CD14-positive monocyte (primary cell): ENCODE measurements at regions not wholly inside any gene's neighbourhood (a gene's known extent, or its start where the extent isn't known, plus 50 kb on each side); places are given as distances from the start of the nearest gene placed in this dataset.

ENCODE experiments used
- DNase-seq, 3 donors: peaks; one replicate each; pipeline ENCODE4 v3.0.0-alpha.2; 2011 to 2022
- H2AFZ ChIP-seq: 2 replicates; pipeline ENCODE4 v1.6.0; 2012; ENCODE audit warnings: mild to moderate bottlenecking, low read depth, low read length, inconsistent platforms; ENCODE audit not compliant: insufficient read depth, poor library complexity, severe bottlenecking
- H3K27ac ChIP-seq, 2 donors: 1 replicate in 1 of 2; 2 replicates in 1 of 2; pipeline ENCODE4 v1.5.1; 2012 to 2013; ENCODE audit warnings: low read length in 2 of 2, control low read depth in 1 of 2, inconsistent platforms in 1 of 2, low read depth in 1 of 2, mild to moderate bottlenecking in 1 of 2
- H3K27me3 ChIP-seq, 2 donors: one replicate each; pipeline versions ENCODE4 v1.6.0 to v1.6.1; 2011 to 2013; ENCODE audit warnings: low read length in 2 of 2; ENCODE audit not compliant: control insufficient read depth in 2 of 2, insufficient read depth in 2 of 2
- H3K36me3 ChIP-seq, 2 donors: replicated peaks in 1 of 2; 1 replicate in 1 of 2; 2 replicates in 1 of 2; pipeline versions ENCODE4 v1.5.1 to v1.6.1; 2012 to 2013; ENCODE audit warnings: low read length in 2 of 2, control low read depth in 1 of 2, inconsistent platforms in 1 of 2, mild to moderate bottlenecking in 1 of 2; ENCODE audit not compliant: insufficient read depth in 2 of 2, control insufficient read depth in 1 of 2
- H3K4me1 ChIP-seq, 2 donors: 1 replicate in 1 of 2; 2 replicates in 1 of 2; pipeline versions ENCODE4 v1.5.1 to v1.6.1; 2012 to 2013; ENCODE audit warnings: low read length in 2 of 2, control low read depth in 1 of 2, inconsistent platforms in 1 of 2, mild to moderate bottlenecking in 1 of 2, moderate library complexity in 1 of 2; ENCODE audit not compliant: insufficient read depth in 2 of 2, control insufficient read depth in 1 of 2
- H3K4me2 ChIP-seq: replicated peaks from 2 replicates; pipeline ENCODE3; 2012; ENCODE audit warnings: low read length, moderate library complexity, mild to moderate bottlenecking; ENCODE audit not compliant: poor library complexity, severe bottlenecking; ENCODE audit errors: extremely low read depth
- H3K4me3 ChIP-seq, 3 experiments: fragments of 200-600 bp in 1 of 3; sonication (generic) in 1 of 3; replicated peaks in 1 of 3; 1 replicate in 2 of 3; 2 replicates in 1 of 3; pipeline ENCODE4 v1.5.1; 2011 to 2013; ENCODE audit warnings: low read length in 3 of 3, mild to moderate bottlenecking in 3 of 3, control low read depth in 2 of 3, low read depth in 2 of 3, inconsistent platforms in 1 of 3, moderate library complexity in 1 of 3
- H3K79me2 ChIP-seq: 2 replicates; pipeline ENCODE4 v1.6.0; 2012; ENCODE audit warnings: mild to moderate bottlenecking, control low read depth, inconsistent platforms, low read length, moderate library complexity; ENCODE audit not compliant: insufficient read depth
- H3K9ac ChIP-seq: 2 replicates; pipeline ENCODE4 v1.6.0; 2017; ENCODE audit warnings: low read length, mild to moderate bottlenecking; ENCODE audit not compliant: insufficient read depth, poor library complexity, severe bottlenecking
- H3K9me3 ChIP-seq, 2 donors: replicated peaks in 1 of 2; 1 replicate in 1 of 2; 2 replicates in 1 of 2; pipeline versions ENCODE4 v1.5.1 to v1.6.1; 2012 to 2013; ENCODE audit warnings: low read length in 2 of 2, control low read depth in 1 of 2; ENCODE audit not compliant: control insufficient read depth in 1 of 2, insufficient read depth in 1 of 2
- H4K20me1 ChIP-seq: 2 replicates; pipeline ENCODE4 v1.6.0; 2012; ENCODE audit warnings: mild to moderate bottlenecking, low read length, control low read depth, moderate library complexity; ENCODE audit not compliant: insufficient read depth
- H3K27ac Mint-ChIP-seq, 7 donors: one replicate each; pipeline ENCODE4 v1.8.0; 2020; ENCODE audit warnings: mild to moderate bottlenecking in 7 of 7, mixed read lengths in 7 of 7, moderate library complexity in 6 of 7, inconsistent platforms in 2 of 7
- H3K27me3 Mint-ChIP-seq, 3 donors: one replicate each; pipeline ENCODE4 v1.8.0; 2021 to 2022; ENCODE audit warnings: low read depth in 3 of 3, mild to moderate bottlenecking in 3 of 3, mixed read lengths in 3 of 3, moderate library complexity in 3 of 3, inconsistent platforms in 1 of 3
- H3K36me3 Mint-ChIP-seq, 2 donors: one replicate each; pipeline ENCODE4 v1.8.0; 2020; ENCODE audit warnings: mixed read lengths in 2 of 2, inconsistent platforms in 1 of 2, mild to moderate bottlenecking in 1 of 2
- H3K4me1 Mint-ChIP-seq: one replicate; pipeline ENCODE4 v1.8.0; 2020; ENCODE audit warnings: mild to moderate bottlenecking, mixed read lengths
- H3K4me3 Mint-ChIP-seq, 2 donors: one replicate each; pipeline ENCODE4 v1.8.0; 2020; ENCODE audit warnings: mild to moderate bottlenecking in 2 of 2, mixed read lengths in 2 of 2, moderate library complexity in 1 of 2
- H3K9me3 Mint-ChIP-seq, 7 donors: one replicate each; pipeline ENCODE4 v1.8.0; 2020 to 2022; ENCODE audit warnings: mixed read lengths in 7 of 7, mild to moderate bottlenecking in 6 of 7, moderate library complexity in 6 of 7, inconsistent platforms in 2 of 7
- CTCF ChIP-seq: fragments of 200-600 bp; IDR thresholded peaks from one replicate; pipeline ENCODE4 v1.8.0; 2022; ENCODE audit warnings: antibody characterized with exemption, mild to moderate bottlenecking
- WGBS: methylation state at CpG from one replicate; pipeline ENCODE4 v1.1.5; 2013; ENCODE audit warnings: missing lambda C conversion rate; ENCODE audit not compliant: insufficient coverage; 5-methylcytosine and 5-hydroxymethylcytosine counted together
- intact Hi-C, 2 donors: fragments of 100-400 bp; cut with micrococcal nuclease; formaldehyde crosslinking; loops; one replicate each; pipeline versions ENCODE4 v1.15.0 to v1.15.1; 2023

GRCh38 chr9:87285183-87285850 lies 212.3 kb upstream of the DAPK1 start:
- no peak for TF ChIP-seq CTCF
- H3K9me3 Mint-ChIP-seq, result peaks cover 0 to 5% (median 0%) of the 10 kb centered on the region in 7 donors

GRCh38 chr9:87286506-87286905 lies 211.2 kb upstream of the DAPK1 start:
- H3K27ac ChIP-seq, result no peak overlapping the region
- no peak overlapping the region for H3K9ac ChIP-seq
- H3K4me1 ChIP-seq, result no peaks in the 10 kb centered on the region
- H3K4me3 ChIP-seq, result no peak overlapping the region
- Mint-ChIP-seq H3K27ac (no peak overlapping the region), H3K9me3 (peaks cover 0 to 8% (median 1%) of the 10 kb centered on the region in 7 donors), H3K4me3 (no peak overlapping the region), H3K27me3 (peaks cover 2 to 3% (median 2%) of the 10 kb centered on the region in 3 donors), H3K36me3 (no peaks in the 10 kb centered on the region), H3K4me1 (no peaks in the 10 kb centered on the region)
- no peaks in the 10 kb centered on the region for H4K20me1 ChIP-seq
- DNase-seq, result no peak
- no peak overlapping the region for H3K4me2 ChIP-seq
- no peak overlapping the region for H2AFZ ChIP-seq
- TF ChIP-seq CTCF, result no peak
- intact Hi-C loops, result no loop called here
- no peaks in the 10 kb centered on the region for H3K36me3 ChIP-seq
- H3K9me3 ChIP-seq, result no peaks in the 10 kb centered on the region
- H3K79me2 ChIP-seq, result no peaks in the 10 kb centered on the region
- H3K27me3 ChIP-seq, result peaks cover 2 to 3% of the 10 kb centered on the region in 2 donors

More at GRCh38 chr9:87285183-87285850, 212.3 kb upstream of the DAPK1 start:
- no peaks in the 10 kb centered on the region for H4K20me1 ChIP-seq
- no peak overlapping the region for H3K27ac ChIP-seq
- no peak overlapping the region for H3K27ac Mint-ChIP-seq
- H3K4me3 ChIP-seq, result no peak overlapping the region
- peaks cover 2 to 3% of the 10 kb centered on the region in 2 donors for H3K27me3 ChIP-seq
- H2AFZ ChIP-seq, result no peak overlapping the region
- no peaks in the 10 kb centered on the region for H3K4me1 ChIP-seq
- H3K4me3 Mint-ChIP-seq, result no peak overlapping the region
- WGBS, result no CpG with 5 or more reads among the region's 4 CpGs
- H3K36me3 Mint-ChIP-seq, result no peaks in the 10 kb centered on the region
- no peak for DNase-seq
- no peaks in the 10 kb centered on the region for H3K36me3 ChIP-seq
- H3K27me3 Mint-ChIP-seq, result peaks cover 2 to 3% (median 3%) of the 10 kb centered on the region in 3 donors
- no peak overlapping the region for H3K4me2 ChIP-seq
- no peak overlapping the region for H3K9ac ChIP-seq
- H3K9me3 ChIP-seq, result no peaks in the 10 kb centered on the region
- H3K4me1 Mint-ChIP-seq, result no peaks in the 10 kb centered on the region
- H3K79me2 ChIP-seq, result no peaks in the 10 kb centered on the region
- intact Hi-C loops, result no loop called here
